Endodermal cell (in vitro differentiated cells): ENCODE measurements at regions not wholly inside any gene's neighbourhood (a gene's known extent, or its start where the extent isn't known, plus 50 kb on each side); places are given as distances from the start of the nearest gene placed in this dataset.

Source experiments
- DNase-seq: peaks from one replicate; pipeline ENCODE4 v3.0.0-alpha.2; 2017
- H3K27ac ChIP-seq: 2 replicates; pipeline ENCODE4 v1.5.1; 2013; ENCODE audit warnings: mild to moderate bottlenecking, low read depth, low read length, moderate library complexity
- H3K27me3 ChIP-seq: 2 replicates; pipeline ENCODE4 v1.6.1; 2013; ENCODE audit warnings: mild to moderate bottlenecking, low read length, moderate library complexity; ENCODE audit not compliant: insufficient read depth, control insufficient read depth, poor library complexity, severe bottlenecking
- H3K36me3 ChIP-seq: 2 replicates; pipeline ENCODE4 v1.7.0; 2013; ENCODE audit warnings: mild to moderate bottlenecking, low read length, moderate library complexity; ENCODE audit not compliant: control insufficient read depth, insufficient read depth
- H3K4me1 ChIP-seq: one replicate; pipeline ENCODE4 v1.7.0; 2013; ENCODE audit warnings: low read length; ENCODE audit not compliant: control insufficient read depth, insufficient read depth
- H3K4me3 ChIP-seq: 2 replicates; pipeline ENCODE4 v1.5.1; 2013; ENCODE audit warnings: mild to moderate bottlenecking, low read length, moderate library complexity
- H3K9ac ChIP-seq: 2 replicates; pipeline ENCODE4 v1.6.1; 2013; ENCODE audit warnings: mild to moderate bottlenecking, low read length, moderate library complexity; ENCODE audit not compliant: poor library complexity, severe bottlenecking; ENCODE audit errors: extremely low read depth
- H3K9me3 ChIP-seq: 2 replicates; pipeline ENCODE4 v1.6.1; 2013; ENCODE audit warnings: mild to moderate bottlenecking, low read length, moderate library complexity; ENCODE audit not compliant: control insufficient read depth
- H3K27ac Mint-ChIP-seq: 2 replicates; pipeline ENCODE4 v1.8.0; 2020; ENCODE audit warnings: mixed read lengths
- H3K27me3 Mint-ChIP-seq: 2 replicates; pipeline ENCODE4 v1.8.0; 2021; ENCODE audit warnings: mild to moderate bottlenecking, mixed read lengths; ENCODE audit not compliant: insufficient read depth
- H3K36me3 Mint-ChIP-seq: 2 replicates; pipeline ENCODE4 v1.8.0; 2020; ENCODE audit warnings: low read depth, mixed read lengths
- H3K4me1 Mint-ChIP-seq: 2 replicates; pipeline ENCODE4 v1.8.0; 2020; ENCODE audit warnings: mixed read lengths
- H3K4me3 Mint-ChIP-seq: 2 replicates; pipeline ENCODE4 v1.8.0; 2020; ENCODE audit warnings: mild to moderate bottlenecking, moderate library complexity, mixed read lengths
- H3K9me3 Mint-ChIP-seq: 2 replicates; pipeline ENCODE4 v1.8.0; 2020; ENCODE audit warnings: mild to moderate bottlenecking, mixed read lengths
- WGBS, 2 experiments: methylation state at CpG; one replicate each; pipeline versions ENCODE4 v1.1.5 to v1.1.7; 2013; ENCODE audit warnings: missing lambda C conversion rate in 2 of 2, mixed read lengths in 1 of 2; ENCODE audit not compliant: insufficient coverage in 1 of 2, insufficient read length in 1 of 2; 5-methylcytosine and 5-hydroxymethylcytosine counted together
- TF ChIP-seq, protein P1 (sequence below): fragments of 200-600 bp; sonication (generic); conservative IDR thresholded peaks from 2 replicates; pipeline ENCODE4 v1.5.0; 2021; ENCODE audit warnings: antibody characterized with exemption, mild to moderate bottlenecking

DNA sequence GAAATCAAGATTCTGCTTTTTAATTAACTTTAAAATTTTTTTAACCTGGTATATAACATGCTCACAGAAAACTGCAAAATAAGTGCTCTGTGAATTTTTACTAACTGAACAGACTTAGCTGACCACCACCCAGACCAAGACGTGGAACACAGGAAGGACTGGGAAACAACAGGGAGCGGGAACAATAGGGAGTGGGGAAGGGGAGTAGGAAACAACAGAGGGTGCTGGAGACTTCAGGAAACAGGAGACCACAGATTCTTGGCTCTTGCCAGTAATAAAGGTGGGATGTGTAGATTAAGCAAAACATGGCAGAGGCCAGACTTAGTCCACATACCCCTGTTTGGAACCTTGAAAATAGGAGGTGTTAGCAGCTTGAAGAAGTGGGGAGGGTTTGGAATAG, 51.4 kb upstream of the TMCC3 start:
- H3K27ac ChIP-seq = no peak overlapping the region
- Mint-ChIP-seq H3K4me1 (peaks cover 11% of the 10 kb centered on the region), H3K36me3 (no peaks in the 10 kb centered on the region), H3K27me3 (peaks cover 10% of the 10 kb centered on the region), H3K9me3 (peaks cover 9% of the 10 kb centered on the region), H3K27ac (no peak overlapping the region), H3K4me3 (no peak overlapping the region)
- H3K4me1 ChIP-seq = peaks cover 4% of the 10 kb centered on the region
- WGBS, 2 experiments = 70 to 77% methylated on average over 2 of the region's 2 CpGs
- no peaks in the 10 kb centered on the region for H3K27me3 ChIP-seq
- no peaks in the 10 kb centered on the region for H3K36me3 ChIP-seq
- H3K9me3 ChIP-seq = no peaks in the 10 kb centered on the region
- TF ChIP-seq, protein P1, sequence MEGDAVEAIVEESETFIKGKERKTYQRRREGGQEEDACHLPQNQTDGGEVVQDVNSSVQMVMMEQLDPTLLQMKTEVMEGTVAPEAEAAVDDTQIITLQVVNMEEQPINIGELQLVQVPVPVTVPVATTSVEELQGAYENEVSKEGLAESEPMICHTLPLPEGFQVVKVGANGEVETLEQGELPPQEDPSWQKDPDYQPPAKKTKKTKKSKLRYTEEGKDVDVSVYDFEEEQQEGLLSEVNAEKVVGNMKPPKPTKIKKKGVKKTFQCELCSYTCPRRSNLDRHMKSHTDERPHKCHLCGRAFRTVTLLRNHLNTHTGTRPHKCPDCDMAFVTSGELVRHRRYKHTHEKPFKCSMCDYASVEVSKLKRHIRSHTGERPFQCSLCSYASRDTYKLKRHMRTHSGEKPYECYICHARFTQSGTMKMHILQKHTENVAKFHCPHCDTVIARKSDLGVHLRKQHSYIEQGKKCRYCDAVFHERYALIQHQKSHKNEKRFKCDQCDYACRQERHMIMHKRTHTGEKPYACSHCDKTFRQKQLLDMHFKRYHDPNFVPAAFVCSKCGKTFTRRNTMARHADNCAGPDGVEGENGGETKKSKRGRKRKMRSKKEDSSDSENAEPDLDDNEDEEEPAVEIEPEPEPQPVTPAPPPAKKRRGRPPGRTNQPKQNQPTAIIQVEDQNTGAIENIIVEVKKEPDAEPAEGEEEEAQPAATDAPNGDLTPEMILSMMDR = no peak
- DNase-seq = peak; percentile 22
- no peak overlapping the region for H3K9ac ChIP-seq
- H3K4me3 ChIP-seq = no peak overlapping the region

DNA sequence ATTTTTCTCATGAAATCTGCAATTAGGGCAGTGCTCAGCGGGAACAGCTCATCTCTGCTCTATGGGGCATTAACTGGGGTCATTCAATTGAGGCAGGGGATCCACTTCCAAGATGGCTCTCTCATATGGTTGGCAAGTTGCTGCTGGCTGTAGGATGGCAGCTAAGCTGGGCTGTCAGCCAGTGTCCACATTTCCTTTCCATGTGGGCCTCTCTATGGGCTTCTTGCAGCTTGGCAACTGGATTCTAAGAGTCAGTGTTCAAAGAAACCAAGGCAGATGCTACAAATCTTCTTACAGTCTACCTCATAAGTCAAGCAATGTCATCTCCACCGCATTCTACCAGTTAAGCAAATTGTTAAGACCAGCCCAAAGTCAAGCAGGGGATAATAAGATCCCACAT, 50.3 kb upstream of the TMCC3 start:
- TF ChIP-seq, protein P1 = no peak

More for the DNA sequence above, 50.3 kb upstream of the TMCC3 start:
- Mint-ChIP-seq H3K9me3 (peaks cover 9% of the 10 kb centered on the region), H3K27me3 (peaks cover 7% of the 10 kb centered on the region), H3K27ac (no peak overlapping the region), H3K4me1 (peaks cover 11% of the 10 kb centered on the region), H3K4me3 (no peak overlapping the region), H3K36me3 (no peaks in the 10 kb centered on the region)
- 94 to 100% methylated on average over 2 of the region's 2 CpGs for WGBS, 2 experiments
- Histone ChIP-seq H3K4me3 (no peak overlapping the region), H3K27me3 (no peaks in the 10 kb centered on the region), H3K36me3 (no peaks in the 10 kb centered on the region), H3K27ac (no peak overlapping the region), H3K9me3 (no peaks in the 10 kb centered on the region), H3K9ac (no peak overlapping the region), H3K4me1 (peaks cover 4% of the 10 kb centered on the region)
- DNase-seq = peak; percentile 32
